DMS 273 (cell line): ENCODE measurements at regions not wholly inside any gene's neighbourhood (a gene's known extent, or its start where the extent isn't known, plus 50 kb on each side); places are given as distances from the start of the nearest gene placed in this dataset.

Source experiments
- DNase-seq: peaks from one replicate; lab custom pipeline; 2025; ENCODE audit not compliant: unreplicated experiment; lab: John Stamatoyannopoulos, UW

- DNase-seq, result no peak
Measured at GRCh38 chr2:147482916-147483669, 361.7 kb upstream of the ACVR2A start.

GRCh38 chr2:147482111-147482895, 362.5 kb upstream of the ACVR2A start:
- DNase-seq, result no peak

- no peak for DNase-seq
Measured at GRCh38 chr2:147479358-147479757, 365.5 kb upstream of the ACVR2A start.

DNA sequence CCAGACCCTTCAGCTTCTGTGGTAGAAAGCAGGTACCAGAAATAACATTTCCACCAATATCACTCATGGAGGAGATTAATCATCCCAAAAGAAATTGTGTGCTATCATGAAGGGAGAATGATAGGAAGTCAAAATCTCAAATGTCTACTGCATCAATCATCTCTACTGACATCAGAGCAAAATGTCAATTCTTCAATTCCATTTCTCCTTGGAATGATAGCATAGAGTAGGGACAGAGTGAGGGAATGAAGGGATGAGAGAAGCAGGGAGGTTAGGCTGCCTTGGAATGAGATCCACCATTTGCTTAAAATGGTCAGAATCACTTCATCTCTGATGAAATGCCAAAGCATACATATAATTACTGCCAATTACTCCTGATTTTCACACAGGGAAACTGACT, 371.8 kb upstream of the ACVR2A start:
- no peak for DNase-seq

- no peak for DNase-seq
Measured at GRCh38 chr2:147471126-147471525, 373.7 kb upstream of the ACVR2A start.

DNA sequence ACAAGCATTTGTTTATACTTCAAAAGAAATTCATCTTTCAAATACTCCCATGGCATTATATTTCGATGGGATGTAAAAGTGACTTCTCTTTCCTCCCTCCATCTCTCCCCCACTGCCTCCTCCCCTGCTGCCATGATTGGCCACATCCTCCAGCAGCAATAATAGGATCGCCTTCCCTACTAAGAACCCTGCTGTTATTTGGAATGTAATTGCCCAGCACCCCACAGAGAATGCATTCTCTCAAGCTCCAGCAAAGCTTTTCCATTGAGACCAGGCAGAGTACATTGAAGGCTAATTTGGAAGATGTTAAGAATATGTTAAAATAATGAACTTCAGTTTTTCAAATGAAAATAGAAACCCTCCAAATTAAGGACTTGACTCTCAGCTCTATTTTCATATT, 375.4 kb upstream of the ACVR2A start:
- no peak for DNase-seq

DNA sequence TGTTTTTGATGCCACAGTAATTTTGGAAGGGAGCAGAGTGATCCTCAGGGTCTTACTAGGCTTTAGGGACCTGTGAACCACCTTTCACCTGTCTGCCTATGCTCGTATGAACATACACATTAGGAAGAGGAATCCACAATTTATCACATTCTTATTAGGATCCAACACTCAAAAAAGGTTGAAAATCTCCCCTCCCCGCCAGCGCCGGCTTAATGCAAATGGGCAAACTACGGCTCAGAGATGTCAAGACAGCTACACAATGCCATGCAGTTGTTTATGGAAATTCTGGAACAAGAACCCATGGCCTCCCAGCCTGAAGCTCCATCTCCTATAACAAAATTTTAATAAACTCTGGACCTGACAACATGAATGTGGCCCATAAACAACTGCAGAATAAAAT, 375.9 kb upstream of the ACVR2A start:
- no peak for DNase-seq

DNA sequence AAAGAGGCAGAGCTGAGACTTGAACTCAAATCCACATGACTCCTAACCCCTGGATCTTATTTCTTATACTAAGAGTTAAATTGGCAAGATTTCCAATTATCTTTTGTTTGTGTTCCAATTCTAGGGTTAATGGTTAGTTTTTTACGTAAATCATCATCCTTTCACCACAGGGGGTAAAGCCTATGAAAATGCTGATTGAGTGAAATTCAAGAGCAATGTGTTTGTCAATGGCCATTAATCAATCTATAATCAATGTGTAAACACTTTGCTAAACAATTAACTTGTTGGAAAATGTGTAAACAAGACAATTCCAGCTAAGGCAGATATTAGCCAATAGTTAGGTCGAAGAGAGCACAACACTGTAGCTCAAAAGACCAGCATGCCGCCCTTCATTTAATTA, 376.5 kb upstream of the ACVR2A start:
- DNase-seq, result no peak

- DNase-seq, result no peak
Measured at GRCh38 chr2:147467441-147467840, 377.4 kb upstream of the ACVR2A start.

DNA sequence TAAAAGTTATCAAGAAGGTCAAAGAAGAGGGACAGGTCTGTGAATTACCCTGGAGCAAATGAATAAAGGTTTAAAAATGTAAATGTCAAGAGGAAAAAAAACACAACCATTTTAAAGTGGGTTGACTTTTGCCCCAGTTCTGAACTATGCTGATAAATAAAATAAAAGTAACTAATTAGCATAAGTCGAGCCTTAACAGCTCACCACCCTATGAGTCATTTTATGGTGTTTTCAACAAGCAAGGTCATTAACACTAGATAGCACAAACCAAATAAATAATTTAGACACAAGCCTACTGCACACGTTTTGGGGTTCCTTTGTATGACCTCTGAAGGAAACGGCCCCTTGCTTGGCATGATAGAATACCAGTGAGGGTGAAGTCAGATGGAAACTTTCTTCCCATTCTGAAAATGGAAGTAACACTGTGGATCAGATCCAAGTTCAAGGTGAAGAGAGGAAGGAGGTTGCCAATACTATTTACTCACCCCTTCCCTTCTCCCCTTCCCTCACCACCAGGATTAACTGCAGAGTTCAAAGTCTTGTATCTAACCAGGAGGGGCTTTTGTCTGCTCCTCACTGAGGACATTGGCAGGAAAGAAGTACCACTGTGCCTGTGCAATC, 380.0 kb upstream of the ACVR2A start:
- no peak for DNase-seq

DNA sequence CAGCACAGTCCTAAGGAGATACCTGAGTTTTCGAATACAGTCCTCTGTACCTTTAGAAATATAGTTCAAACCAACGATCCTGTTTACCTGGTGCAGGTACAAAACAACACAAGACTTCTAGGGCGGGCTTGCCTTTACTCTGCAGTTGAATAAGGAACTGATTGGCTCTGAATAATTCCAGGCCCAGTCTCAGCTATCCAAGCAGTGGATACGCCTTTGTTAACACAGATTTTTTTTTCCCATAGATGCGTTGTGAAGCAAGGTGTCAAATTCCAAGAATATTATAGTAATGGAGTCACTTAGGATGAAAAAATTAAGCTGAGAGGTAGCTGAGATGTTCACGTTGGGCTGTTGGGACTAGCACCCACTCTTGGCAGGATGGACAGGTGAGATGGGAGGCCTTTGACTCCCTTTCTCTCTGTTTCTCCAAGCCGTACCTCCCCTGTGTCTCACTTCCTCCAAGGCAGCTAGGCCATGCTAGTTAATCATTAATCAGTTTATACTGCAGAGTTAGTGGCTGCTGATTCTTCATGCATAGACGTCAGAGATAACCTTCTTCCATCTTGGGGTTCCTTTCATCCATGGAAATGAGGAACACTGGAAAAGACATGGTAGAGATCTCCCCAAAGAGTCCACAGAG, 380.8 kb upstream of the ACVR2A start:
- DNase-seq, result no peak

GRCh38 chr2:147460155-147460554, 384.7 kb upstream of the ACVR2A start:
- DNase-seq, result no peak

- peak; percentile 51 for DNase-seq
Measured at GRCh38 chr2:147456779-147457178, 388.1 kb upstream of the ACVR2A start.

GRCh38 chr2:147451902-147452515, 392.8 kb upstream of the ACVR2A start:
- no peak for DNase-seq

DNA sequence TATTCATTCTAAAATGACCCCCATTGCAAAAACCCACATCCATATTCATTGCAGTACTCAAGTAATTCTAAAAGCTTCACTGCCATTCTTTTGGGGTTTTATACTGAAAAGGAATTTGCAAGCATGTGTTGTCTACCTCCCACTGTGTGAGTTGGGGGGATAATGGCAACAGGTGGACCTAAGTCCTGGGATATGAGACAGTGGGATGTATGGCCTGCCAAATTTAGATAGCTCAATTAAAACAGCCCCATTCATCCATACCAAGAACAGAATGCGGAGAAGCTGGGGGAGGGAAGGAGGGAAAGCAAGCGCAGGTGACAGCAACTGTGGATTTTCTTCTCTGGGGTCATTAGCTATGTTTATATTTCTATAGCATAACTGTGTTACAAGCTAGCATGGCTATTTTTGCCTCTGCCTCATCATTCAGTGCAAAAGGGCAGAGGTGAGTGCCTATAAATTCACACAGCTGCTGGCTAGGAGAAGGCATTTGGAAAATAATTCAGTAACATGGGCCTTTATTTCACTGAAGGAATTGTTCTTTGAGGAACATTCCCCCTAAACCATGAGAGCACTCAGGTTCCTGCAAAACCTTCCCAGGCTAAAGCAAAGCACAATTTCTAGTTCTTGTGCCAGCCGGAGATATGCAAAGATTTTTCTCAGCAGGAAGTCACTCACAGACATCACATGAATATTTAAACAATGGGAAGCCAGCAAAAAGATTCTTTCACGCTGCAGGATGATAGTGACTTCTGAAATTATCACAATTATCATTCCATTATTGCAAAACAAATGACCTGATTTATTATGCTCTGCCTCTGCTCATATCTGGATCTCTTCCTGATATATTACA, 393.9 kb upstream of the ACVR2A start:
- DNase-seq, result peak; percentile 18

DNA sequence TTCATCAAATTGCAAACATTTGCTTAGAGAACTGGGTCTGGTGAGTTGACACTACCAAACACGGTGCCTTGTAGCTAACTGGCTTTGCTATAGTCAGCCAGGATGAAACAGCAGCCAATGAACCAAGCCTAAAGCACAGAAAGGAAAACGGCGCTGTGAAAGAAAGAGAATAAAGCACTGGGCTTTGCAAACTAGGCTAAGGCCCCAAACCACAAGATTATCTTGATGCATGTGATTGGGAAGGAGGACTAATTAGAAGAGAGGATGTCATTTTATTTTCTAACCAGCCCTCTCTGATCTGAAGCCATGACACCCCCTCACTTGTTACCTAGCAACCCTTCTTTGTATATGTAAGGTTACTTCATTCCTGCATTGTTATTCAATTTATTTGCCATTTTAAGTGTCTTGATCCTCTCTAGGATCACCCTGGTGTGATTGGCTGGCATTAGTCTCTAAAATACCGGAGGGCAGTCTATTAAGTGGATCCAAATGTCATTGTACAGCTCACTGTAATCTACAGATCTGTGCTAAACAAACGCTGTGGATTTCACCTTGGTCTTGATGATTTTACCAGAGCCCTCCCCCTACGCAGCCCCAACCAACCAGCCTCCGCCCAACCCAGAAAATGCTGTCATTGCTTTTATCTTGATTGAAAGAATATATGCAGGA, 395.4 kb upstream of the ACVR2A start:
- DNase-seq, result peak; percentile 34

DNA sequence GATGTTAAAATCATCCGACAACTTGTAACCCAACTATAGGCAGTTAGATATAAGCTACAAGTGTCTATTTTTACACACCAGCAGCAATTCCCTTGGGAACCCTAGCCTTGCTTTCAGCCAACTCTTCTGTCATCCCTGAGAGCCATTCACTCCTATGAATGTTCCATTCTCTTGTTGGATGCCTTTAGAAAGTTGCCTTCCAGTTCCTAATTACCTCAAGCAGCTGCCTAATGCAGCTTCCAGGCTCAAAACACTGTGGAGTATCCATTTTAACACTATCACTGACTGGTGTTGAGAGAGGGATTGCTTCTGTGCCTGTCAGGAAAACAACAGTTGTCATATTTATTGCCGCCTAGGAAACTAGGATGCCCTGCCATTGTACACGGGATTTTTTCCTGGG, 402.0 kb upstream of the ACVR2A start:
- no peak for DNase-seq

- no peak for DNase-seq
Measured at GRCh38 chr2:147441182-147441581, 403.6 kb upstream of the ACVR2A start.

DNA sequence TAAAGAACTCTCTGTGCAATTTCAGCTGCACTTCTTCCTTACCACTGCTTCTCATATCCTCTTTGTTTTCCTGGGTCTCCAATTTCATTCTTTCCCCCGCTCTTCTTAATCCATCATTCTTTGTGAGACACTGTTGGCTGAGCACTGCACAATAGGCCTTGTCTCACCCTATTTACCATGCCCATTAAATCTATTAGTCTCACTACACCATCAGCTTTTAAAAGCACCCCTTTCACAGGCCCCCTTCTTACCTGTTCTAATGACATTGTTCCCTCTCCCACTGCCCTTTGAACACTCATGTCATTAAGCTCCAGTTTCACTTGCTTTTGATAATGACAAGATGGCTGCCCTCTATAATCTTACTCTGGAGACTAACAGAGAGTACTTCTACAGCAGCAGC, 404.1 kb upstream of the ACVR2A start:
- DNase-seq, result no peak

- no peak for DNase-seq
Measured at GRCh38 chr2:147439986-147440385, 404.8 kb upstream of the ACVR2A start.
